H9 (cell line): ENCODE measurements at regions not wholly inside any gene's neighbourhood (a gene's known extent, or its start where the extent isn't known, plus 50 kb on each side); places are given as distances from the start of the nearest gene placed in this dataset.

Source experiments
- DNase-seq: peaks from one replicate; pipeline ENCODE4 v3.0.0-alpha.2; 2017
- H2AFZ ChIP-seq: one replicate; pipeline ENCODE4 v1.6.1; 2013; ENCODE audit warnings: mild to moderate bottlenecking, low read length, control low read depth, moderate library complexity
- H2AK5ac ChIP-seq: 2 replicates; pipeline ENCODE4 v1.6.1; 2013; ENCODE audit warnings: low read length, control low read depth, mixed read lengths; ENCODE audit not compliant: insufficient read length
- H2BK120ac ChIP-seq: one replicate; pipeline ENCODE4 v1.6.1; 2013; ENCODE audit warnings: low read depth, mild to moderate bottlenecking, low read length, control low read depth, inconsistent platforms; ENCODE audit not compliant: poor library complexity, severe bottlenecking
- H2BK12ac ChIP-seq: 2 replicates; pipeline ENCODE4 v1.6.1; 2013; ENCODE audit warnings: low read length, control low read depth, mixed read lengths, low read depth; ENCODE audit not compliant: insufficient read length
- H2BK15ac ChIP-seq: 2 replicates; pipeline ENCODE4 v1.6.1; 2013; ENCODE audit warnings: low read depth, low read length, control low read depth
- H2BK20ac ChIP-seq: one replicate; pipeline ENCODE4 v1.6.1; 2013; ENCODE audit warnings: low read depth, mild to moderate bottlenecking, low read length, control low read depth, inconsistent platforms; ENCODE audit not compliant: poor library complexity, severe bottlenecking
- H2BK5ac ChIP-seq: 2 replicates; pipeline ENCODE4 v1.6.1; 2013; ENCODE audit warnings: low read length, control low read depth, mixed read lengths; ENCODE audit not compliant: insufficient read length
- H3K14ac ChIP-seq: 2 replicates; pipeline ENCODE4 v1.6.1; 2013; ENCODE audit warnings: low read length, control low read depth; ENCODE audit not compliant: insufficient read depth
- H3K18ac ChIP-seq: 2 replicates; pipeline ENCODE4 v1.6.1; 2013; ENCODE audit warnings: low read depth, mild to moderate bottlenecking, mixed read lengths, low read length, control low read depth; ENCODE audit not compliant: insufficient read length
- H3K23ac ChIP-seq: 2 replicates; pipeline ENCODE4 v1.6.1; 2013; ENCODE audit warnings: low read length, control low read depth, mixed read lengths, low read depth; ENCODE audit not compliant: insufficient read length
- H3K23me2 ChIP-seq: 2 replicates; pipeline ENCODE4 v1.6.1; 2013; ENCODE audit warnings: low read depth, mild to moderate bottlenecking, mixed read lengths, low read length, control low read depth; ENCODE audit not compliant: insufficient read length, poor library complexity, severe bottlenecking
- H3K27ac ChIP-seq: 2 replicates; pipeline ENCODE4 v1.5.1; 2013; ENCODE audit warnings: low read length, control low read depth, mixed read lengths, low read depth; ENCODE audit not compliant: insufficient read length
- H3K27me3 ChIP-seq: 2 replicates; pipeline ENCODE4 v1.6.1; 2013; ENCODE audit warnings: low read length, control low read depth, inconsistent platforms; ENCODE audit not compliant: insufficient read depth
- H3K4ac ChIP-seq: 2 replicates; pipeline ENCODE4 v1.6.1; 2013; ENCODE audit warnings: low read depth, mild to moderate bottlenecking, control low read depth, inconsistent platforms, low read length, moderate library complexity
- H3K4me1 ChIP-seq: 2 replicates; pipeline ENCODE4 v1.6.1; 2013; ENCODE audit warnings: low read length, control low read depth, inconsistent platforms; ENCODE audit not compliant: insufficient read depth
- H3K4me2 ChIP-seq: 2 replicates; pipeline ENCODE4 v1.6.1; 2013; ENCODE audit warnings: low read length, control low read depth, mixed read lengths; ENCODE audit not compliant: insufficient read length, insufficient read depth
- H3K56ac ChIP-seq: 2 replicates; pipeline ENCODE4 v1.6.1; 2013; ENCODE audit warnings: low read depth, mild to moderate bottlenecking, mixed read lengths, low read length, control low read depth; ENCODE audit not compliant: insufficient read length
- H3K79me1 ChIP-seq: 2 replicates; pipeline ENCODE4 v1.6.1; 2013; ENCODE audit warnings: low read depth, mild to moderate bottlenecking, moderate library complexity, low read length, control low read depth, inconsistent platforms; ENCODE audit not compliant: insufficient read depth, poor library complexity, severe bottlenecking
- H3K79me2 ChIP-seq: 2 replicates; pipeline ENCODE4 v1.6.1; 2013; ENCODE audit warnings: low read length, control low read depth, inconsistent platforms; ENCODE audit not compliant: insufficient read depth
- H3K9ac ChIP-seq: 2 replicates; pipeline ENCODE4 v1.6.1; 2013; ENCODE audit warnings: low read length, control low read depth, mixed read lengths; ENCODE audit not compliant: insufficient read length; ENCODE audit errors: extremely low read depth
- H3K9me3 ChIP-seq: one replicate; pipeline ENCODE4 v1.6.1; 2013; ENCODE audit warnings: low read depth, low read length, inconsistent platforms; ENCODE audit not compliant: control insufficient read depth
- H3T11ph ChIP-seq: one replicate; pipeline ENCODE4 v1.6.1; 2013; ENCODE audit warnings: mild to moderate bottlenecking, low read length, control low read depth, inconsistent platforms
- H4K20me1 ChIP-seq: one replicate; pipeline ENCODE4 v1.6.1; 2013; ENCODE audit not compliant: control insufficient read depth, insufficient read length, insufficient read depth
- H4K5ac ChIP-seq: 2 replicates; pipeline ENCODE4 v1.6.1; 2013; ENCODE audit warnings: low read depth, mild to moderate bottlenecking, mixed read lengths, low read length, control low read depth; ENCODE audit not compliant: insufficient read length
- H4K8ac ChIP-seq: replicated peaks from 2 replicates; pipeline ENCODE4 v1.6.1; 2013; ENCODE audit warnings: low read length, control low read depth, mixed read lengths, low read depth; ENCODE audit not compliant: insufficient read length
- H4K91ac ChIP-seq: 2 replicates; pipeline ENCODE4 v1.6.1; 2013; ENCODE audit warnings: low read depth, mild to moderate bottlenecking, moderate library complexity, mixed read lengths, low read length, control low read depth; ENCODE audit not compliant: insufficient read length
- H3K27ac Mint-ChIP-seq, 3 experiments: 2 replicates in 2 of 3; 3 replicates in 1 of 3; pipeline ENCODE4 v1.8.0; 2020 to 2021; ENCODE audit warnings: mixed read lengths in 3 of 3, mild to moderate bottlenecking in 1 of 3, moderate library complexity in 1 of 3
- H3K27me3 Mint-ChIP-seq: 2 replicates; pipeline ENCODE4 v1.8.0; 2021; ENCODE audit warnings: low read depth, mild to moderate bottlenecking, moderate library complexity, mixed read lengths
- H3K36me3 Mint-ChIP-seq, 3 experiments: 2 replicates in 2 of 3; 3 replicates in 1 of 3; pipeline ENCODE4 v1.8.0; 2020 to 2021; ENCODE audit warnings: low read depth in 3 of 3, mixed read lengths in 3 of 3; ENCODE audit not compliant: insufficient read depth in 1 of 3
- H3K4me1 Mint-ChIP-seq, 2 experiments: 2 replicates each; pipeline ENCODE4 v1.8.0; 2020; ENCODE audit warnings: mixed read lengths in 2 of 2
- H3K4me3 Mint-ChIP-seq, 2 experiments: 2 replicates in 1 of 2; 3 replicates in 1 of 2; pipeline ENCODE4 v1.8.0; 2020 to 2021; ENCODE audit warnings: mild to moderate bottlenecking in 2 of 2, mixed read lengths in 2 of 2, moderate library complexity in 1 of 2
- H3K9me3 Mint-ChIP-seq, 2 experiments: 2 replicates in 1 of 2; 3 replicates in 1 of 2; pipeline ENCODE4 v1.8.0; 2020; ENCODE audit warnings: mild to moderate bottlenecking in 2 of 2, mixed read lengths in 2 of 2, moderate library complexity in 1 of 2
- CTCF ChIP-seq: fragments of 200-600 bp; sonication (generic); conservative IDR thresholded peaks from 3 replicates; pipeline ENCODE4 v1.8.0; 2021; ENCODE audit warnings: antibody characterized with exemption, mild to moderate bottlenecking
- WGBS: extraction: QIAGEN DNeasy Blood & Tissue Kit; methylation state at CpG from one replicate; pipeline ENCODE4 v1.1.7; 2013; ENCODE audit warnings: missing lambda C conversion rate, low lambda C conversion rate, mixed read lengths; ENCODE audit not compliant: insufficient read length; ENCODE audit errors: extremely low coverage; 5-methylcytosine and 5-hydroxymethylcytosine counted together

DNA sequence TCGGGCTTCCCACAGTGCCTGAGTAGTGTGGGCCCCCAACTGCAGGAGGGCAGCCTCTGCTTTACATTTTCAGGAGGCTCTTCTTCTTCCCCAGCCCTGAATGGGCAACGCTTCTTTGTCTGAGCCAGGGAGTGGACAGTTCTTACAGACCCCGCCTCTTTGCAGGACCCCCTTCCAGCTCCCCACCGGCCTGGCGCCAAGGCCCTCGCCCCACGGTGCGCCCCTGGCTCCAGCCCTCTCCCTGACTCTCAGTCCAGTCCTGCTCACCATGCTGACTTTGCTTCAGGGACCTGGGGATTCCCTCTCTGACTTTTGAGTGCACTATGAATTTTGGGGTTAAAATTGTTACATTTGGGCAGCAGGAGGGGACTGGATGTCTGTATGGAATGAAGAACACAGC lies 123.8 kb downstream of the HSD17B3 start:
- Histone ChIP-seq H2AFZ (no peak overlapping the region), H2BK5ac (no peak overlapping the region)
- H3K9me3 Mint-ChIP-seq: no peaks in the 10 kb centered on the region

More for the DNA sequence above, 123.8 kb downstream of the HSD17B3 start:
- Histone ChIP-seq H3K4me2 (no peak overlapping the region), H3K23ac (no peak overlapping the region), H2AK5ac (no peak overlapping the region), H3K14ac (no peak overlapping the region), H3K4me1 (no peaks in the 10 kb centered on the region), H3K27me3 (no peaks in the 10 kb centered on the region), H3K79me1 (no peaks in the 10 kb centered on the region), H3K18ac (no peak overlapping the region), H2BK120ac (no peak overlapping the region), H4K91ac (no peak overlapping the region), H2BK15ac (no peak overlapping the region), H3T11ph (no peak overlapping the region), H3K27ac (no peak overlapping the region), H2BK20ac (no peak overlapping the region), H3K23me2 (no peaks in the 10 kb centered on the region), H3K4ac (no peak overlapping the region), H3K56ac (no peak overlapping the region), H4K5ac (no peak overlapping the region), H2BK12ac (no peak overlapping the region), H3K79me2 (no peaks in the 10 kb centered on the region), H3K9ac (no peak overlapping the region), H4K8ac (no peak overlapping the region), H4K20me1 (no peaks in the 10 kb centered on the region), H3K9me3 (no peaks in the 10 kb centered on the region)
- Mint-ChIP-seq H3K36me3 (no peaks in the 10 kb centered on the region), H3K4me3 (no peak overlapping the region; a peak in 1 of 5 replicates), H3K4me1 (peaks cover 6 to 14% of the 10 kb centered on the region in 2 experiments; a peak in 3 of 4 replicates), H3K27me3 (peaks cover 14% of the 10 kb centered on the region), H3K27ac (no peak overlapping the region)
- DNase-seq: no peak
- WGBS: no CpG with 5 or more reads among the region's 8 CpGs
- TF ChIP-seq CTCF: no peak
